Stimulated activated CD4-positive, alpha-beta T cell treated with anti-CD3 and anti-CD28 coated beads, Interleukin-15, amount 100 ng/mL, for 24 hours (primary cell): ENCODE measurements at regions not wholly inside any gene's neighbourhood (a gene's known extent, or its start where the extent isn't known, plus 50 kb on each side); places are given as distances from the start of the nearest gene placed in this dataset.
A peak's percentile ranks its signal among the peaks of the same experiment; 100 is the strongest.

Source experiments
- DNase-seq: peaks from one replicate; pipeline ENCODE4 v3.0.0-alpha.2; 2020

DNA sequence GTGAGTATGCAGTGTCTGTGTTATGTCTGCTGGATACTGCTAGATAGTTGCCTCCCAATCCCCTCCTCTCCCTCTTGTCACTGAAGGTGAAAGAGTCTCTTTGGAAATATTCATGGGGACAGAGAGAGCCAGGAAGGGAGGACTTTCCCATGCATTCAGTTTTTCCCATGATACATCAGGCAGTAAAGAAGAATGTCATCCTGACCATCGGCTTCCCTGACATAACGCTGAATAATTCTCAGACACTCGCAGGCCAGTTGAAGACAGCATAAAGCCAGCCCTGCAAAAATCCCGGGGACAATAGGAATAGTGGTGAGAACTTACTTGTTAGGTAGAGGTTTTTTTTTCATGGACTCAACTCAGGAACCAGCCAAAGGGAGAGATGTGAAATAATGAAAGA lies 58.1 kb downstream of the KLF4 start:
- no peak for DNase-seq

DNA sequence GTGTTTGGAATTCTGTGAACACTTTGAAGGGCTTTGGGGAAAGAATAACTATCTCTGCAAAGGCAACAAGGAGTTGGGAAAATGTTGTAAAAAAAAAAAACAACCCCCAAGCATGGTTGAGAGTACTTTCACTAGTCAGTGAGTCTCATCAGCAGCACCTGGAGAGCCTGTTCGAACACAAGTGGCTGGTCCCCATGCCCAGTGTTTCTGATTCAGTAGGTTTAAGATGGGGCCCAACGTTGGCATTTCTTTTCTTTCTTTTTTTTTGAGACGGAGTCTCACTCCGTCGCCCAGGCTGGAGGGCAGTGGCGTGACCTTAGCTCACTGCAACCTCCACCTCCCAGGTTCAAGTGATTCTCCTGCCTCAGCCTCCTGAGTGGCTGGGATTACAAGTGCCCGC lies 59.5 kb downstream of the KLF4 start:
- no peak for DNase-seq

DNA sequence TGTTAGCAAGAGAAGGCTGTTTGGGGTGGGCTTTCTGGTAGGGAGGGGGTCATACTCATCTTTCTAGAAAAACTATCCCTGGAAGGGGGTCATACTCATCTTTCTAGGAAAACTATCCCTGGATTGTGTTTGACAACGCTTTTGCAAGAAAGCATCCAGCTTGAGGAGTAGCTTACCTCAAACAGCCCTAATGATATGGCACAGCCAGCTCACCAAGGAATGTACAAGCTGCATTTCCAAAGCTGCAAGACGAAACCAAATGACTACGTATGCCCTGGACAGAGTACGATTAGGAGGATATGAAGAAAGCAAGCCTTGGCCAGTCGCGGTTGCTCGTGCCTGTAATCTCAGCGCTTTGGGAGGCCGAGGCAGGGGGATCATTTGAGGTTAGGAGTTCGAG lies 63.4 kb downstream of the KLF4 start:
- no peak for DNase-seq

DNA sequence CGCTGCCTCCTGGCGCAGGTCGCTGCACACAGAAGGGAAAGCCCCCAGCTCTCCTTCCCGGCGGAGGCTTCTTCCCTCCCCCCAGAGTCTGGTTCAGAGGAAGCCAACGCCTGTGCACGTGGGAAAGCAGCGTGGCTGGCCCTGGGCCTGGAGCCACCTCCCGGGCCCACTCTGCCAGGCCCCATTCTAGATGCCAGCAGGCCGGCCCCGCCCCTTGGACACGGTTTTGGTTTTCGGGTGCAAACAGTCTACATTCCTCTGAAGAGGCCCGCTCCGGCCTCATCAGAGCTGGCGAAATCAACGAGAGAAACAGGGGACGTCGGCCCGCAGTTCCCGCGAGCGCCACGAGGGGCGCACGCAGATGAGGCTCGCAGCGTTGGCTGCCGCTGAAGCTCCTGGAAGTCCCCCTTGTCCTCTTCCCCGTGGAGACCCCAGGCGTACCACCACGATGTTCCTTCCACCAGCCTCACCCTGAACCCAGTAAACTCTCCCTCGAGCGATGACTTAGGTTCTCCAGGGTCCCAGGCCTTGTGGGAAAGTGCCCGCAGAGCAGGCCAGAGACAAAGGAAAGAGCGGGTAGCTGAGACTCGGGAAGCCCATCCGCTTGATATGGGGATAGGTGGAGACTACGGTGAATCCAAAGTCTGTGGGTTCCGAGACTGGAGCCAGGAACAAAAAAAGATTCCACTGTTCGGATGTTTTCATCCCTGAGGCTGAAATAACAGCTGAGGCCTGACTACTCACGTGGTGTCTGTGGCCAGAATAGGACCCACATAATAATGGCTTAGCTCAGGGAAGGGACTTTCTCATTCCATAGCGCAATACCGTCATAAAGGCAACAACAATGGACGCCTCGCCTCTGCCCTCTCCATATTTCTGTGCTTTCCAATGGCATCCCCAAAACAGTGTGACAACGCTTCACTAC lies 64.2 kb downstream of the KLF4 start:
- peak; percentile 73 for DNase-seq

DNA sequence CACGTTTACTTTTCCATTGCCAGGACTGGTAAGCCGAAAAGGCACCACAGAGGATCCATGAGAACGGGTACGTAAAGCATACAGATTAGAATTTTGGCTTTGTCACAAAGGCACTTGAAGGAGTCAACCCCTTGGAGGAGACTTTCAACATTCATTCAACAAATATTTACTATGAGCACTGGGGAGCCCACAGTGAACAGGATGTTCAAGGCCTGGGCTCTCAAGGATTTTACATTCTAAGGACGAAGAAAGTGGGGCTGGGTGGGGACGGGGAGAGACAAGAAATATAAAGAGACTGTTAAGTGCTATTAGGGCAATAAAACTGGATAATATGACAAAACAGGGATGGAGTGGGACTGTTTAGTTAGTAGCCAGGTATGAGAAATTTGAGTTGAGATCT lies 66.0 kb downstream of the KLF4 start:
- DNase-seq: no peak

DNA sequence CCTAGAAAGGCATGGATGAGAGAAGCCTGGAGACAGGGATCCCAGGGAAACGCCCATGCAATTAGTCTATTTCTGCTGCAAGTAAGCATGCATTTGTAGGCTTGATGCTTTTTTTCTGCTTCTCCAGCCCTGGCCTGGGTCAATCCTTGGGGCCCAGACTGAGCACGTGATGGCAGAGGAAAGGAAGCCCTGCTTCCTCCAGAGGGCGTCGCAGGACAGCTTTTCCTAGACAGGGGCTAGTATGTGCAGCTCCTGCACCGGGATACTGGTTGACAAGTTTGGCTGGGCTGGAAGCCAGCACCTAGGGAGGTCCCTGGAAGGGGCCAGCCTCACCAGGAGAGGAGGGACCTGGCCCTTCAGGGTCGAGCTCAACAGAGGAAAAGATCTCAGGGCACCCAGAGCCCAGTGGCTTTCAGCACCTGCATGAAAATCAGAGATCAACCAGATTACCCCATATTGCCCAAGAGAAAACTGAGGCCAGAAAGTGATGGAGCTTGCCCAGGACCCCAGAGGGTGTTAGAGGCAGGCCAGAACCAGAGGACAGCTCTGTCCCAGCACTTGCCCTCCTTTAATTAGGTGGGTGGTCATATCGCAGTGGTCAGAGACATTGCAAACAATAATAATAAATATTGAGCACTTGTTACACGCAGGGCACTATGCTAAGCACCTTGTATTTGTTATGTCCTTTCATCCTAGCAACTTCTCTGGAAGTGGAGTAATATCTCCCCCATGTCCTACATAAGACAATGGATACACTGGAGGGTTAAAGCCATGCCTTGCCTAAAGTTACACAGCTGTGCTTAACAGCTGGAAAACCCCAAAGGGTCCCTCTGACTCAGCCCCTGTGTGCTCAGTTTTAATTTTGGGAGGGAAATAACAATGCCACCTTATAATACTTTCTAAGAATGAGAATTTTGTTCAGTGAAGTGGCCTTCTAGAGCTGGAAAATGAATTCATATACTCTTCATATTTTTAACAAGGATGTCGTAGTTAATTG lies 67.1 kb downstream of the KLF4 start:
- peak; percentile 54 for DNase-seq

DNA sequence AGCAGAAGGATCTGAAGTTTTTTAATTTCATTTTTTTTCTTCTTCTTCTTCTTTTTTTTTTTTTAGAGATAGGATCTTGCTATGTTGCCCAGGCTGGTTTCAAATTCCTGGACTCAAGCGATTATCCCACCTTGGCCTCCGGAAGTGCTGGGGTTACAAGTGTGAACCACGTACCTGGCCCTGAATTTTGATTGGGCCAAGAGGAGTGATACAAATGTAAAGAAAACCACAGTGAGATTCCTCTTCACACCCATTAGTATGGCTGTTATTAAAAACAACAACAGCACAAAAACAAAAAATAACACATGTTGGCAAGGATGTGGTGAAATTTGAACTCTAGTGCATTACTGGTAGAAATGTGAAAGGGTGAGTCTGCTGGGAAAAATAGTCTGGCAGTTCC lies 79.1 kb downstream of the KLF4 start:
- no peak for DNase-seq

DNA sequence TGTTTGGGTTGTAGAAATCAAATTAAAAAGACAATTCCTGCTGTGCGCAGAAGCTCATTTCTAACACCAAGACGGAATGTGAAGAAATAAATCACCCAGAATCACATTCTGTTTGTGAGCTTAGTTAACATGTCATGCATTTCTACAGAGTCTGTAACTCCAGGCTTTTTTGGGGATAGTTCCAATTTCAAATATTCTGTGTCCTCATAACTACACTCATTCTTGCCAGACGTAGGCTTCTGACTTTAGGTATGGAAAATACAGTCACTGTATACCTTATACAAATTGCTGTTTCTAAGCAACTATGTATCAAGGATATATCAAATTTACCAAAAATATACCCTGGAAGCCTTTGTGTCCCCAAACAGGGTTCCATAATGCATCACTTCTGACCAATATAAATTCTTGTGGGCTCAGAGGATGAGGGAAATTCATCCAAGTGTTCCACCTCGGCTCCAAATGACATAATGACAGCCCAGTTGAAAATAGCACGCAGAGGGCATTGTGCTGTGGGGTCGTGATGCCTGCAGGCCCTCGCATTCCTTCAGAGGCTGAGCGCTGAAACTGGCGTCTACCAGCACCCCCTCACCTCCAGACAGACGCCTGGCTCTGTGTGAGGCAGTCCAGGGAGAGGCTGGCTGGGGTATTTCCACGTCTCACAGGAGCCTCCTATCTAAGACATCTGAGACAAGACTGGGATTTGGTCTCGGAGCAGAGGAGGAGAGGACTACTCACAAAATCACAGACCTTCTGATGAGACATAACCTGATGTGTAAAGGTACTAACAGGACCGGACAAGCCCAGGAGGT lies 79.8 kb downstream of the KLF4 start:
- no peak for DNase-seq

DNA sequence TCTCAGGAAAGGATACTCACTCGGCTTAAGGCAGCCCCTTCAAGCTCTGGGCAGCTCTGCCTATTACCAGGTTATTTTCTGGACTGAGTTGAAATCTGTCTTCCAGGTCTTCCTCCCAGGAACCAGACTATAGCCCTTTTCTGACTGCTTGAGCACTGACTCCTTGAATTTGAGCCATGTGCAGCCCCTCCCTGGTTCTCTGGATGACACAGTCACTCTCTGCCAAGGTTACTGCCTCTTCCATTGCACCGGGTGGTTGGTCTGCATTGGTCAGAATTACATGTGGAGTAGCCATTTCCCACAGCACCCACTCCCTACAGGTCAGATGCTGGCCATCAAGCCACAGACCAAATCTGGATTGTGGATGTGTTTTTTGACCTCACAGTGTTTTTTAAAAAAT lies 81.9 kb downstream of the KLF4 start:
- DNase-seq: no peak

DNA sequence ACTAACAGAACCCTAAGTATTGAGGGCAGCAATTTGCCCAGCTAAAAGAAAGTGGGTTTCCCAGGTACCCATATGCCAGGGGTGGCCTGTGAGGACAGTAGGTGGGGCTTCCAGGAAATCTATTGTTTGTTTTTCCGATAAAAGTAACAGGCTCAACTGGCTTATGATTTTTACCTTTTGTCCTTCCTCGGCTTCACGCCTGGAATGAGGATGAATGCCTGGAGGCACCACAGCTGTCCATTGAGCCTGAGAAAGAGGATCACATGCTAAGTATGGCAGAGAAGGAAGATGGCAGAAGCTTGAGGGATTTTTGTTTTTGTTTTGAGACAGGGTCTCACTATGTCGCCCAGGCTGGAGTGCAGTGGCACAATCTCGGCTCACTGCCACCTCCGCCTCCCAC lies 84.1 kb downstream of the KLF4 start:
- no peak for DNase-seq

DNA sequence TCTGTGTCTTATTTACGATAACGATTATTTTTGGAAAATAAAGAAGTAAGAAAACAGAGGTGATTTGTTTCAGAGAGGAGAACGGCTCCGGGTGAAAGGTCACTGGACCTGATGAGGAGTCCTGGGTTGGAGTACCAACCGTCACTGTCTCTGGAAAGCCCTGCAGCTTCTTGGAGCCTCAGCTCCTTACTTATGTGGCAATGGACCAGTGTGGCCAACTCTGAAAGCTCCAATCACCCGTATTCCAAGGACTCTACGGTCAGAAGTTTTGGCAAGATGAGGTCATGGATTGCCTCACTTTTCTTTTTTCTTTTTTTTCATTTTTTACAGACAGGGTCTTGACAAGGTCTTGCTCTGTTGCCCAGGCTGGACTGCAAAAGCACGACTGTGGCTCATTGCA lies 84.8 kb downstream of the KLF4 start:
- DNase-seq: no peak

DNA sequence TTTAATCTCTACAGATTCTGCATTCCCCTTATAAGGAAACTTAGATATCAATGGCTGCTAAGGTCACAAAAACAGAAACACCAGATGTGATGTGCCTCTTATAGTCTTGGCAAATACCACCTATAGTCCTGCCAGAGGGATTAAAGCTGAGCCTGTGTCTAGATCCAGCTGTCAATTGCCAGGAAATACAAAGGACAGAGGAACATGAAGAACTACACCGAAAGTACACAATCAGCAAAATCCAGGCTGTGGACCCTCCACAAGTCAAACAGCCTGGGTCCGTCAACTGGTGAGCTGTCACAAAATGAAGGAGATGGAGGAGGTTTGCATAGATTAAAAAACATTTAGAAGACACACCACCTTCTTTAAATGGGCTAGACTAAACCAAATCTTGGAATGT lies 85.4 kb downstream of the KLF4 start:
- DNase-seq: no peak

DNA sequence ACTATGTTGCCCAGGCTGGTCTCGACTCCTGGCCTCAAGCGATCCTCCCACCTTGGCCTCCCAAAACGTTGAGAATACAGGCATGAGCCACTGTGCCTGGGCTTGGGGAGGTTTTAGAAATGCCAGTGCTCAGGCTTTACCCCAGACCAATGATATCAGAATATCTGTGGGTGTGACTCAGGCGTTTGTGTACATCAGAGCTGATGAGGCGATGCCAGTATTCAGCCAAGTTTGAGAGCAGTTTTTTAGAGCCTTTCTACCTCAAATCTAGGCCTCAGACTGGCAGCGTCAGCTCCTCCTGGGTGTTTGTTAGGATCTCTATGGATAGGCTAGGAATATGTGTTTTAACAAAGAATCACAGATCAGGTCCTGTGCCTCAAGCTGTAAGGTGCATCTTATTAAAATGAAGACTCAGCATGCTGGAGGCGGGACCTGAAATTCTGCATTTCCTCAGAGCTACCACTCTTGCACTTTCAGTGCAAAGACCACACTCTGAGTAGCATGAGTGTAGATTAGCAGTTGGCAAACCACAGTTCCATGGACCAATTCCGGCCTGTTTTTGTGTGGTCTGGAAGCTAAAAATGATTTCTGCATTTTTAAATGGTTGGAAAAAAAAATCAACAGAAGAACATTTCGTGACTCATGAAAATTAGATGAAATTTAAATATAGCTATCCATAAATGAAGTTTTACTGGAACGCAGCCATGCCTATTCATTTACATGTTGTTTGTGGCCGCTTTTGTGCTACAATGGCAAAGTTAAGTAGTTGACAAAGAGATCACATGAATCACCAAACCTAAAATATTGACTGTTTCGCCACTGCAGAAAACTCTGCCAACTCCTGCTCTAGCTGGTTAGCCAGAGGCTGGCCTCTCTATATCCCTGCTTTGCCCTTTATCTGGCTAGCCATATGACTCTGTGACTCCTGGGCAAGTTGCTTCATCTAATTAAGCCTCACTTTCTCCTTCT lies 92.2 kb downstream of the KLF4 start:
- DNase-seq: no peak

DNA sequence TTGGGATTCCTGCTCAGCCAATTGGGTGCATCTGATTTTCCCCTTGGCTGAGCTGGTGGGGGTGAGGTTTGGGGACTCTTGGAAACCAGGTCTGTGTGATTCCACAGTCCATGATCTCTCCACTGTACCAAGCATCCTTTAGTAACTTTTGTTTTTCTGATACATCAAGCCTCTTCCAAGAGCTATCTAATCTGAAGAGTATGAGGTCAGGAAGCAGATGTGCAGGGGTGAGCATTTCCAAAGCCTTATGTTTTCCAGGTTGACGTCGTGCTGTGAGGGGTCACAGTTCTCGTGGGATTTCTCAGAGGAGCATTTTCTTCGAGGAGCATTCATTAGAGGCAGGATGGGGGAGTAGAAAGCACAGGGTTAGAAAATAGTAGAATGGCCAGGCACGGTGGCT lies 95.3 kb downstream of the KLF4 start:
- DNase-seq: no peak

DNA sequence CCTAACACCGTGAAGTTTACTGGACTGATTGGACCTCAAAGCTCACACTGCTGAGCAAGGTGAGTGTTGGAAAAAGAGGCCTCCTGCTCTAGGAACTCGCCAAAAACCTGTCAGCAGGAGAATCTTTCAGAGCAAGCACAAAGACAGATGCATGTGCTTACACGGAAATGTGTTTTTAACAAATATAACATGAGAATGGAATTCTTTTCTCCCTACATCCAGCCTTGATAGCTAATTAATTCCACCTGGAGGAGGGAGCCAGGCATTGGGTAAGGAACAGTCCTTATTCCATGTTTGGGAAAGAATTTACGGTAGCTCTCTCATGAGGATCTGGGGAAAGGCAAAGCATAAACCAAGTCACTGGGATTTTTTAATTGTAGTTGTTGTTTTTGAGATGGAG lies 98.8 kb downstream of the KLF4 start:
- no peak for DNase-seq

DNA sequence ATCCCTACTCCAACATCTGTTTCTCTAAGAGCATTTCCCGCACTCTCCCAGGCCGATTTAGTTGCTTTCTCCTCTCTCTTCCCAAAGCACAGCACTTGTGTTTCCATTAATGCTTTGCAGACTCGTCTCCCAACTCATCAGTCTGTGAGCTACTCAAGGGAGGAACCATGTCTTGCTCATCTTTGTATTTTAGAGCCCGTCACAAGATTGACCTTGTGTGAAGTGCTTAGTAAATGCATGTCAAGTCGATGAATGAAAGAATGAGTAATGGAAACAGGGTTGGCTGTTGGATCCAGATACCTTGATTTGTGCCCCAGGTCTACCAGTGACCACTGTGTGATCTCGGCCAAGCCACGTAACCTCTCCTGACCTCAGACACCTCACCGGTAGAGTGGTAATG lies 99.3 kb downstream of the KLF4 start:
- no peak for DNase-seq

DNA sequence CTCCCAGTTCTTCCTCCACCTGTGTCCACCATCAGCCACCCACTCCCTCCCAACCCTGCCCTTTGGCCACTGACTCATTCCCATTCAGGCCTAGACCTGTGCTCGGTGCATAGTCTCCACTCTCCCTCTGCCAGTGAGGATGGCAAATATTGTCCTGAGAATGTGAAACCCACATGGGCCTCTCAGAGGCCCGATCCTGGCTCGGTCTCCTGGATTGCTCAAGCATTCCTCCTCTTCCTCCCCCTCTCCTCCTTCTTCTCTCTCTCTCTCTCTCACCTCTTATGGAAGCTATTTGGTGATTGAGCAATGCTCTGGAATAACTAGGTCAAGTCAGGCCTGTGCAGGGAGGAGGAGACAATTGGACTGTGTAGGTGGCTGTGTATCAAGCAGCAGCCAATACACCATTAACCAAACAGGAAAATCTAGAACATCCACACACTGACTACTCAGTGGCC lies 99.9 kb downstream of the KLF4 start:
- DNase-seq: no peak

DNA sequence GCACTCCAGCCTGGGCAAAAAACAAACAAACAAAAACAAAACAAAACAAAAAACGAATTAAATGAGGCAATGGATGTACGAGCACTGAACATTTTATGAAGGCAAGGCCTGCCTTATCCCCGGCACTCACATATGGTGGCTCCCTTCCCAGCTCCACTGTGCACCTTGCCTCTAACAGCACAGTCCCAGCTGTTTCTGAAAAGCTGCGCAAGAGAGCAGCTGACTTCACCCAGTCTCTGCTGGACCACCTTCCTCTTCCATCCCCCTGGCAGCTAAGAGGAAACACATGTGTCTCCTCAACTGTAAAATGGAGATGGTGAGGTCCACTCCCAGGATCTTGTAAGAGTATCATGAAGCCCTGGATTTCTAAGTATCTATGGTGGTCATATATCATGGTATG lies 100.7 kb downstream of the KLF4 start:
- no peak for DNase-seq

DNA sequence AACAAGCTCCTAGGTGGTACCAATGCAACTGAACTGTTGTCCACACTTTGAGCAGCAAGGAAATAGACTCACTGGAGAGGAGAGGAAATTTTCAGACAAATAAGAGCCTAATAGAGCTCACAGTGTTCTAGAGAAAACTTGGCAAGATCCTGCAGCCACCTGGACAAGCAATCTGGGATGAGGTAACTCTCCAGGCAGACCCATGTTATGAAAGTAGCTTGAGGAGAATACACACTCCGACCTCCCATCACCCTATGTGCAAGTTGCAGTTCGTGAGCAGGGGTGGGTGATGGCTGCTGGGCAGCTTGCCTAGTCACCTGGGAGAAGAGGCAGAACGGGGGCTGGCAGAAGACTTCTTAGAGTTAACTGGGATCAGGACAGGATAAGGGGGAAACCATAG lies 102.2 kb downstream of the KLF4 start:
- DNase-seq: no peak

DNA sequence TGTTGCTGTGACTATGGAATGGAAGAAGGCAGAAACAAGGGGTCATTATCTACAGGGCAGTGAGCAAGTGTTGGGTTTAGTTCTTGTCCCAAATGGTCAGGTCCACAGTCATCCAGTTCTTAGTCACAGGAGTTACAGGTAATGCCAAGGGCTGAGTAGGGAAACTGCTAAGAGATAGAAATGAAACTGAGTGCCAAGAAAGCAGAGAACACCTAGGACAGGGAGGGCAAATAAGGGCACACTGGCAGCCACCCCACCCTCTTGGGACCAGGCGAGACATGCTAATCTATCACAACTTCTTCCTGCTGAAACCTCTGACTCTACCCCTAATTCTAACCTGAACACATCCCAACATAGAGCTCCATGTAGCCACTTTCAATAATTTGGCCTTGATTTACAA lies 103.2 kb downstream of the KLF4 start:
- DNase-seq: no peak
